Left renal cortex interstitium (tissue), 4 donors: ENCODE measurements at regions not wholly inside any gene's neighbourhood (a gene's known extent, or its start where the extent isn't known, plus 50 kb on each side); places are given as distances from the start of the nearest gene placed in this dataset.

Experiments
- DNase-seq, 4 donors: peaks; one replicate each; pipeline ENCODE4 v3.0.0-alpha.2; 2013; ENCODE audit warnings: low read depth in 4 of 4, low spot score in 2 of 4, missing footprints in 1 of 4

- no peak for DNase-seq
Measured at GRCh38 chr6:168137024-168137423, 58.0 kb upstream of the FRMD1 start.

- no peak for DNase-seq
Measured at GRCh38 chr6:168136622-168137021, 57.6 kb upstream of the FRMD1 start.

GRCh38 chr6:168136001-168136400, 57.0 kb upstream of the FRMD1 start:
- no peak for DNase-seq

- DNase-seq, result no peak
Measured at GRCh38 chr6:168134560-168135201, 55.7 kb upstream of the FRMD1 start.

GRCh38 chr6:168133687-168134559, 54.9 kb upstream of the FRMD1 start:
- no peak for DNase-seq

- no peak for DNase-seq
Measured at GRCh38 chr6:168133168-168133561, 54.2 kb upstream of the FRMD1 start.

- peak in 2 of 4 donors; percentile 52 to 65 for DNase-seq
Measured at GRCh38 chr6:168132531-168133167, 53.6 kb upstream of the FRMD1 start.

- no peak for DNase-seq
Measured at GRCh38 chr6:168131464-168132415, 52.7 kb upstream of the FRMD1 start.

GRCh38 chr6:168130697-168131371, 51.8 kb upstream of the FRMD1 start:
- DNase-seq, result peak in 1 of 4 donors; percentile 60

GRCh38 chr6:168130168-168130696, 51.2 kb upstream of the FRMD1 start:
- DNase-seq, result no peak

GRCh38 chr6:168129292-168130167, 50.5 kb upstream of the FRMD1 start:
- no peak for DNase-seq

GRCh38 chr6:168128631-168129291, 49.7 kb upstream of the FRMD1 start:
- no peak for DNase-seq
